ENCODE measurements at regions not wholly inside any gene's neighbourhood (a gene's known extent, or its start where the extent isn't known, plus 50 kb on each side); places are given as distances from the start of the nearest gene placed in this dataset.

DNA sequence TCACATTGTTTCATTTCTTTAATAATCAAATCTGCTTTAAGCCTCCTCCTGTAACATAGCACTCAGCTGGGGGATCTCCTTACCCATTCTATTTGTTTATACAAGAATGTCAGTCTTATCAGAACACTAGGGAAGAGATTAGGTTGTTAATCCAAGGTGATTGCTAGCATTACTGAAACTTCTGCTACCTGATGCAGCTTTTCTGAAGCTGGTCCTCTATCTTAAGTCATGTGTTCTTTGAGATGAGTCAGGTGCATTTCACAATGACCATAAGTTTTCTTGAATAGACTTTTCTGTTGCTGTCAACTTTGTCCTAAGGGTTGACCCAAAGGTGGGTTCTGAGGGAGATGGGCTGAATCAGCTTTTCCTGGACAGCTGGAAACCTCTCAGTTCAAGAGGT lies 60.7 kb upstream of the SYNCRIP start:
- no peaks in the 10 kb centered on the region for H3K27me3 ChIP-seq (ENCODE audit: insufficient read depth, low read length, poor library complexity, severe bottlenecking)
- no peak overlapping the region for H3K4me3 ChIP-seq (ENCODE audit: low read length)
- H3K27me3 Mint-ChIP-seq: peaks cover 1 to 10% of the 10 kb centered on the region in 2 donors
- H3K27ac Mint-ChIP-seq: no peak overlapping the region
- peaks cover 0 to 6% (median 0%) of the 10 kb centered on the region in 5 donors for H3K9me3 Mint-ChIP-seq
- no peaks in the 10 kb centered on the region for H3K9me3 ChIP-seq (ENCODE audit: low read length)
- H3K4me1 Mint-ChIP-seq: no peaks in the 10 kb centered on the region
- DNase-seq: no peak
- no peaks in the 10 kb centered on the region for H3K4me1 ChIP-seq (ENCODE audit: insufficient read depth, low read length)
- ChIA-PET POLR2A (no interaction called here), CTCF (no interaction called here)
- no peak overlapping the region for H3K27ac ChIP-seq (ENCODE audit: low read depth, low read length)
- no peak overlapping the region for H3K4me3 Mint-ChIP-seq
- no peaks in the 10 kb centered on the region for H3K36me3 ChIP-seq (ENCODE audit: insufficient read depth, low read length)
- peaks cover 0 to 5% (median 0%) of the 10 kb centered on the region in 3 donors for H3K36me3 Mint-ChIP-seq
